SK-N-SH (cell line): ENCODE measurements at regions not wholly inside any gene's neighbourhood (a gene's known extent, or its start where the extent isn't known, plus 50 kb on each side); places are given as distances from the start of the nearest gene placed in this dataset.

Source experiments
- CTCF ChIA-PET: fragments of 300-600, 350-600 bp; formaldehyde crosslinking; extraction: SDS; loops from one replicate; lab custom pipeline; 2021; lab: Yijun Ruan, JAX
- POLR2A ChIA-PET: fragments of 350-600 bp; sonication (Branson Sonifier 250); formaldehyde crosslinking; extraction: SDS; loops from one replicate; lab custom pipeline; 2020; ENCODE audit warnings: antibody characterized with exemption, inconsistent platforms; lab: Yijun Ruan, JAX
- DNase-seq: peaks from one replicate; pipeline ENCODE4 v3.0.0; 2012
- H2AFZ ChIP-seq: fragments of 200-600 bp; sonication (generic); 2 replicates; pipeline ENCODE4 v1.8.1; 2016; ENCODE audit warnings: antibody characterized with exemption, mild to moderate bottlenecking, low read depth
- H3F3A ChIP-seq: fragments of 200-600 bp; sonication (generic); replicated peaks from 2 replicates; pipeline ENCODE3; 2016; ENCODE audit warnings: antibody characterized with exemption, mild to moderate bottlenecking; ENCODE audit not compliant: insufficient read depth
- H3K27ac ChIP-seq, 2 experiments: fragments of 200-500 bp in 1 of 2; fragments of 200-600 bp in 1 of 2; sonication (Bioruptor generic) in 1 of 2; sonication (generic), shearing (Covaris generic) in 1 of 2; 2 replicates each; pipeline versions ENCODE4 v1.5.1 to v1.6.1; 2014 to 2016; ENCODE audit warnings: low read depth in 2 of 2, inconsistent platforms in 1 of 2, low read length in 1 of 2, mild to moderate bottlenecking in 1 of 2, mixed read lengths in 1 of 2
- H3K27me3 ChIP-seq: fragments of 200-600 bp; sonication (generic), shearing (Covaris generic); 2 replicates; pipeline ENCODE4 v1.6.1; 2016; ENCODE audit warnings: mixed run types; ENCODE audit not compliant: insufficient read depth
- H3K36me3 ChIP-seq, 2 experiments: fragments of 200-500 bp in 1 of 2; fragments of 200-600 bp in 1 of 2; sonication (Bioruptor generic) in 1 of 2; sonication (generic) in 1 of 2; replicated peaks in 1 of 2; 2 replicates each; pipeline versions ENCODE3 to v1.5.1; 2014 to 2016; ENCODE audit warnings: low read length in 1 of 2, mild to moderate bottlenecking in 1 of 2; ENCODE audit not compliant: insufficient read depth in 2 of 2, control insufficient read depth in 1 of 2
- H3K4me1 ChIP-seq, 2 experiments: fragments of 200-500 bp in 1 of 2; fragments of 200-600 bp in 1 of 2; sonication (Bioruptor generic) in 1 of 2; sonication (generic), shearing (Covaris generic) in 1 of 2; 2 replicates each; pipeline versions ENCODE4 v1.5.1 to v1.6.1; 2014 to 2016; ENCODE audit warnings: low read depth in 1 of 2, low read length in 1 of 2, mixed run types in 1 of 2; ENCODE audit not compliant: insufficient read depth in 2 of 2, control insufficient read depth in 1 of 2
- H3K4me2 ChIP-seq: fragments of 200-600 bp; sonication (generic), shearing (Covaris generic); 2 replicates; pipeline ENCODE4 v1.6.1; 2017; ENCODE audit warnings: mixed run types
- H3K4me3 ChIP-seq, 2 experiments: fragments of 200-500 bp in 1 of 2; fragments of 200-600 bp in 1 of 2; sonication (Bioruptor generic) in 1 of 2; sonication (generic), shearing (Covaris generic) in 1 of 2; 2 replicates each; pipeline versions ENCODE4 v1.5.1 to v1.8.1; 2014 to 2016; ENCODE audit warnings: low read depth in 2 of 2, inconsistent platforms in 1 of 2, low read length in 1 of 2, mild to moderate bottlenecking in 1 of 2, mixed read lengths in 1 of 2, moderate library complexity in 1 of 2
- H3K79me2 ChIP-seq: fragments of 200-600 bp; sonication (generic); 2 replicates; pipeline ENCODE4 v1.8.1; 2017; ENCODE audit warnings: mild to moderate bottlenecking; ENCODE audit not compliant: insufficient read depth
- H3K9ac ChIP-seq: fragments of 200-600 bp; sonication (generic); 2 replicates; pipeline ENCODE4 v1.6.1; 2017; ENCODE audit warnings: mixed run types
- H3K9me2 ChIP-seq: fragments of 200-600 bp; sonication (generic); 2 replicates; pipeline ENCODE4 v1.6.1; 2017; ENCODE audit warnings: mixed run types
- H3K9me3 ChIP-seq: fragments of 200-600 bp; sonication (generic); 2 replicates; pipeline ENCODE4 v1.6.1; 2017; ENCODE audit warnings: mixed run types, mild to moderate bottlenecking, moderate library complexity
- H4K20me1 ChIP-seq: fragments of 200-600 bp; sonication (generic); 2 replicates; pipeline ENCODE4 v1.6.1; 2017; ENCODE audit warnings: mild to moderate bottlenecking, mixed run types; ENCODE audit not compliant: insufficient read depth
- CHD2 ChIP-seq: fragments of 150-350 bp; IDR thresholded peaks from 2 replicates; pipeline ENCODE4 v1.6.1; 2018; ENCODE audit warnings: low read length; ENCODE audit not compliant: partially characterized antibody
- CTCF ChIP-seq: fragments of 200-600 bp; sonication (generic); IDR thresholded peaks from 2 replicates; pipeline ENCODE4 v1.6.1; 2017; ENCODE audit warnings: antibody characterized with exemption, mild to moderate bottlenecking, moderate library complexity
- ELF1 ChIP-seq: IDR thresholded peaks from 2 replicates; pipeline ENCODE4 v1.4.0; 2012
- FOXJ3 ChIP-seq: sonication (generic); formaldehyde crosslinking; IDR thresholded peaks from 2 replicates; pipeline ENCODE4 v1.5.1; 2020; ENCODE audit warnings: mild to moderate bottlenecking, missing genetic modification reagents
- FOXM1 ChIP-seq: IDR thresholded peaks from 2 replicates; pipeline ENCODE4 v1.4.0; 2012; ENCODE audit warnings: low read depth, mild to moderate bottlenecking
- GABPA ChIP-seq: IDR thresholded peaks from 2 replicates; pipeline ENCODE4 v1.4.0; 2012; ENCODE audit warnings: low read depth, mild to moderate bottlenecking
- GATA2 ChIP-seq: sonication (generic); formaldehyde crosslinking; IDR thresholded peaks from 2 replicates; pipeline ENCODE4 v1.5.0; 2020; ENCODE audit warnings: mild to moderate bottlenecking, missing genetic modification reagents
- JUND ChIP-seq: IDR thresholded peaks from 2 replicates; pipeline ENCODE4 v1.4.0; 2012
- MXI1 ChIP-seq: IDR thresholded peaks from 2 replicates; pipeline ENCODE4 v1.6.1; 2012; ENCODE audit warnings: mild to moderate bottlenecking, low read depth, low read length, improper control_type of control experiment
- POLR2AphosphoS5 ChIP-seq: IDR thresholded peaks from 2 replicates; pipeline ENCODE4 v1.6.1; 2012; ENCODE audit warnings: low read depth, low read length
- RCOR1 ChIP-seq: fragments of 150-350 bp; IDR thresholded peaks from 2 replicates; pipeline ENCODE4 v1.6.1; 2017; ENCODE audit warnings: antibody characterized with exemption, low read length
- RXRA ChIP-seq: IDR thresholded peaks from 2 replicates; pipeline ENCODE4 v1.4.0; 2012; ENCODE audit warnings: low read depth, mild to moderate bottlenecking, borderline replicate concordance
- SIN3A ChIP-seq: IDR thresholded peaks from 2 replicates; pipeline ENCODE4 v1.6.1; 2012; ENCODE audit warnings: low read depth, mild to moderate bottlenecking, low read length, moderate library complexity, borderline replicate concordance
- TAF1 ChIP-seq: IDR thresholded peaks from 2 replicates; pipeline ENCODE4 v1.6.1; 2012; ENCODE audit warnings: low read depth, mild to moderate bottlenecking, low read length, moderate library complexity, borderline replicate concordance
- YY1 ChIP-seq: IDR thresholded peaks from 2 replicates; pipeline ENCODE4 v1.4.0; 2012; ENCODE audit warnings: low read depth, mild to moderate bottlenecking
- ZBTB33 ChIP-seq: IDR thresholded peaks from 2 replicates; pipeline ENCODE4 v1.4.0; 2012; ENCODE audit warnings: low read depth, borderline replicate concordance
- WGBS: methylation state at CpG from one replicate; pipeline ENCODE4 v1.1.6; 2017; ENCODE audit warnings: low lambda C conversion rate; 5-methylcytosine and 5-hydroxymethylcytosine counted together

- TF ChIP-seq SIN3A (no peak), FOXM1 (no peak), POLR2AphosphoS5 (no peak), CTCF (no peak), TAF1 (no peak), JUND (no peak), RCOR1 (no peak), MXI1 (no peak), ZBTB33 (no peak), RXRA (no peak), CHD2 (no peak), GATA2 (CRISPR knock-in tag) (no peak), GABPA (no peak)
- H3K9me2 ChIP-seq = no peaks in the 10 kb centered on the region
- CTCF ChIA-PET = interaction anchor here (0.7 kb wide), 1 partner anchor 13 kb away, joined by 3 read pairs; no protein-coding TSS in a partner anchor
- no peak for DNase-seq
- H3K9me3 ChIP-seq = no peaks in the 10 kb centered on the region
- no peak overlapping the region for H3K4me2 ChIP-seq
- H3K27ac ChIP-seq = no peak overlapping the region
- no peaks in the 10 kb centered on the region for H3K79me2 ChIP-seq
- no peaks in the 10 kb centered on the region for H3K4me1 ChIP-seq
- H4K20me1 ChIP-seq = no peaks in the 10 kb centered on the region
- H3K27me3 ChIP-seq = peaks cover 18% of the 10 kb centered on the region; the same call in 1 of the 2 replicates
- no peaks in the 10 kb centered on the region for H3K36me3 ChIP-seq
- 66% methylated on average over 11 of the region's 11 CpGs for WGBS
- POLR2A ChIA-PET = no interaction called here
- no peak overlapping the region for H3K4me3 ChIP-seq
- no peak overlapping the region for H2AFZ ChIP-seq
- H3F3A ChIP-seq = no peaks in the 10 kb centered on the region
- no peak overlapping the region for H3K9ac ChIP-seq
These were observed 189.9 kb upstream of the RBPJ start for GRCh38 chr4:26130841-26131432.

- Histone ChIP-seq H3K9me2 (no peaks in the 10 kb centered on the region), H3K4me2 (no peak overlapping the region), H3K27me3 (peaks cover 15% of the 10 kb centered on the region; the same call in 1 of the 2 replicates), H2AFZ (no peak overlapping the region), H3K9me3 (no peaks in the 10 kb centered on the region), H3K4me1 (no peaks in the 10 kb centered on the region), H3K9ac (no peak overlapping the region), H3K36me3 (no peaks in the 10 kb centered on the region), H3K27ac (no peak overlapping the region), H4K20me1 (no peaks in the 10 kb centered on the region), H3K4me3 (no peak overlapping the region), H3F3A (no peaks in the 10 kb centered on the region), H3K79me2 (no peaks in the 10 kb centered on the region)
- no peak for DNase-seq
- ChIA-PET CTCF (no interaction called here), POLR2A (no interaction called here)
- WGBS = 41% methylated on average over 6 of the region's 6 CpGs
- no peak for TF ChIP-seq CTCF
- no peak for TF ChIP-seq POLR2AphosphoS5
- no peak for TF ChIP-seq ZBTB33
- no peak for TF ChIP-seq YY1
- no peak for TF ChIP-seq ELF1
- TF ChIP-seq FOXJ3 (CRISPR knock-in tag) = no peak
These were observed 189.1 kb upstream of the RBPJ start for GRCh38 chr4:26131711-26132110.
